K562 (cell line): ENCODE measurements at regions not wholly inside any gene's neighbourhood (a gene's known extent, or its start where the extent isn't known, plus 50 kb on each side); places are given as distances from the start of the nearest gene placed in this dataset.
A peak's percentile ranks its signal among the peaks of the same experiment; 100 is the strongest.

ENCODE experiments used
- ATAC-seq: fragments of 200-7000 bp; cut with Tn5 transposase; 3 replicates; pipeline ENCODE4 v1.9.1; 2020; ENCODE audit warnings: moderate library complexity
- BruUV-seq: library from RNA; stranded (reverse); fragments of 400-500 nt; replicated peaks from 2 replicates; lab custom pipeline; 2021; lab: Mats Ljungman, UMichigan
- CTCF ChIA-PET: fragments of 300-600 bp; formaldehyde crosslinking; extraction: SDS; loops from one replicate; lab custom pipeline; 2021; ENCODE audit warnings: low intra/inter-chr PET ratio; lab: Yijun Ruan, JAX
- POLR2A ChIA-PET: fragments of 300-600, 350-650 bp; sonication (Branson Sonifier 250); formaldehyde crosslinking; extraction: SDS; loops from one replicate; lab custom pipeline; 2021; ENCODE audit warnings: antibody characterized with exemption, inconsistent platforms; lab: Yijun Ruan, JAX
- DNase-seq, 4 experiments: peaks; one replicate each; pipeline versions ENCODE4 v3.0.0 to v3.0.0-alpha.2; 2011 to 2018; ENCODE audit warnings: low spot score in 3 of 4, mixed read lengths in 3 of 4; ENCODE audit errors: extremely low read depth in 1 of 4
- FAIRE-seq: peaks from 2 replicates; lab custom pipeline; 2011; peaks lifted over from hg19 to GRCh38; lab: Jason Lieb, UNC
- H2AFZ ChIP-seq: 2 replicates; pipeline ENCODE4 v1.6.0; 2011; ENCODE audit warnings: low read depth, low read length, control low read depth, inconsistent platforms
- H3K27ac ChIP-seq: fragments of 200-600 bp; 3 replicates; pipeline ENCODE4 v1.8.0; 2011; ENCODE audit warnings: low read depth, mild to moderate bottlenecking, control low read depth, inconsistent platforms, low read length, moderate library complexity, mixed read lengths; ENCODE audit errors: extremely low read depth
- H3K27me3 ChIP-seq, 2 experiments: fragments of 300-600 bp in 1 of 2; 2 replicates in 1 of 2; 3 replicates in 1 of 2; pipeline versions ENCODE4 v1.6.0 to v1.8.0; 2011; ENCODE audit warnings: inconsistent platforms in 2 of 2, low read length in 2 of 2, mild to moderate bottlenecking in 1 of 2, mixed read lengths in 1 of 2, moderate library complexity in 1 of 2; ENCODE audit not compliant: control insufficient read depth in 2 of 2, insufficient read depth in 2 of 2
- H3K36me3 ChIP-seq: fragments of 300-600 bp; 3 replicates; pipeline ENCODE4 v1.8.0; 2011; ENCODE audit warnings: mild to moderate bottlenecking, low read length, inconsistent platforms; ENCODE audit not compliant: control insufficient read depth, insufficient read depth
- H3K4me1 ChIP-seq, 2 experiments: fragments of 200-600 bp in 1 of 2; replicated peaks in 1 of 2; 2 replicates in 1 of 2; 3 replicates in 1 of 2; pipeline versions ENCODE4 v1.5.1 to v1.8.0; 2011; ENCODE audit warnings: inconsistent platforms in 2 of 2, low read length in 2 of 2, mild to moderate bottlenecking in 1 of 2, mixed read lengths in 1 of 2, moderate library complexity in 1 of 2; ENCODE audit not compliant: control insufficient read depth in 2 of 2, insufficient read depth in 2 of 2
- H3K4me2 ChIP-seq: 2 replicates; pipeline ENCODE4 v1.6.1; 2011; ENCODE audit warnings: low read length, control low read depth, inconsistent platforms, mixed read lengths; ENCODE audit not compliant: insufficient read depth
- H3K4me3 ChIP-seq: fragments of 200-600 bp; sonication (generic), shearing (Covaris generic); 2 replicates; pipeline ENCODE4 v1.5.1; 2016; ENCODE audit warnings: control low read depth, inconsistent platforms
- H3K79me2 ChIP-seq: fragments of 200-600 bp; 3 replicates; pipeline ENCODE4 v1.8.0; 2011; ENCODE audit warnings: low read length, inconsistent platforms; ENCODE audit not compliant: control insufficient read depth, insufficient read depth
- H3K9ac ChIP-seq, 2 experiments: 2 replicates each; pipeline versions ENCODE4 v1.6.0 to v1.6.1; 2011; ENCODE audit warnings: low read depth in 2 of 2, low read length in 2 of 2, control low read depth in 1 of 2, inconsistent platforms in 1 of 2, mild to moderate bottlenecking in 1 of 2, mixed read lengths in 1 of 2; ENCODE audit not compliant: insufficient read depth in 1 of 2
- H3K9me1 ChIP-seq: one replicate; pipeline ENCODE4 v1.6.0; 2011; ENCODE audit warnings: inconsistent platforms, mild to moderate bottlenecking, low read length, moderate library complexity; ENCODE audit not compliant: control insufficient read depth, insufficient read depth
- H3K9me3 ChIP-seq: replicated peaks from 2 replicates; pipeline ENCODE4 v1.5.1; 2011; ENCODE audit warnings: low read depth, low read length, inconsistent platforms; ENCODE audit not compliant: control insufficient read depth, insufficient read depth
- H4K20me1 ChIP-seq: replicated peaks from 2 replicates; pipeline ENCODE4 v1.6.1; 2011; ENCODE audit warnings: low read length, inconsistent platforms, mixed read lengths; ENCODE audit not compliant: control insufficient read depth, insufficient read depth
- BCLAF1 ChIP-seq, 2 experiments: fragments of 450-650 bp in 1 of 2; IDR thresholded peaks; 2 replicates each; pipeline ENCODE4 v1.6.1; 2011 to 2017; ENCODE audit warnings: low read depth in 2 of 2, antibody characterized with exemption in 1 of 2, borderline replicate concordance in 1 of 2, low read length in 1 of 2, mild to moderate bottlenecking in 1 of 2, mixed read lengths in 1 of 2; ENCODE audit not compliant: control insufficient read depth in 1 of 2
- C11orf30 ChIP-seq: fragments of 450-650 bp; IDR thresholded peaks from 2 replicates; pipeline ENCODE4 v1.6.1; 2016; ENCODE audit warnings: low read depth, mild to moderate bottlenecking
- FUS ChIP-seq: fragments of 200-400 bp; formaldehyde crosslinking; optimal IDR thresholded peaks from 2 replicates; pipeline ENCODE3; 2017; ENCODE audit warnings: low read depth, low read length
- GTF2E2 ChIP-seq: fragments of 200-800 bp; sonication (Bioruptor generic); IDR thresholded peaks from 2 replicates; pipeline ENCODE4 v1.6.1; 2016; ENCODE audit warnings: missing genetic modification characterization, missing compliant biosample characterization
- ID3 ChIP-seq, 2 experiments: fragments of 250-450 bp in 1 of 2; fragments of 450-650 bp in 1 of 2; sonication (Bioruptor Pico) in 1 of 2; IDR thresholded peaks; 2 replicates each; pipeline versions ENCODE4 v1.6.1 to v1.8.0; 2016 to 2021; ENCODE audit warnings: mild to moderate bottlenecking in 2 of 2, moderate library complexity in 2 of 2, missing compliant biosample characterization in 1 of 2, missing genetic modification characterization in 1 of 2
- JUNB ChIP-seq: fragments of 450-650 bp; formaldehyde crosslinking; conservative IDR thresholded peaks from 2 replicates; pipeline ENCODE4 v1.4.0; 2020; ENCODE audit warnings: mild to moderate bottlenecking
- MYC ChIP-seq, 2 experiments: fragments of 250-450 bp in 1 of 2; sonication (Bioruptor Pico) in 1 of 2; IDR thresholded peaks; 2 replicates each; pipeline versions ENCODE4 v1.5.1 to v1.6.1; 2012 to 2021; ENCODE audit warnings: low read depth in 2 of 2, borderline replicate concordance in 1 of 2, improper control_type of control experiment in 1 of 2, low read length in 1 of 2, mild to moderate bottlenecking in 1 of 2, moderate library complexity in 1 of 2
- NFIC ChIP-seq: fragments of 450-650 bp; IDR thresholded peaks from 2 replicates; pipeline ENCODE4 v1.6.1; 2017; ENCODE audit warnings: mild to moderate bottlenecking, inconsistent platforms
- POLR2G ChIP-seq: fragments of 200-400 bp; formaldehyde crosslinking; IDR thresholded peaks from 2 replicates; pipeline ENCODE4 v1.6.1; 2017; ENCODE audit warnings: low read depth, mild to moderate bottlenecking, antibody characterized with exemption, low read length, moderate library complexity
- RNF2 ChIP-seq: sonication (generic); IDR thresholded peaks from 2 replicates; pipeline ENCODE4 v1.6.1; 2016
- TAF7 ChIP-seq: fragments of 450-650 bp; IDR thresholded peaks from 2 replicates; pipeline ENCODE4 v1.6.1; 2016; ENCODE audit warnings: missing genetic modification characterization, missing compliant biosample characterization
- ZNF175 ChIP-seq: fragments of 200-800 bp; sonication (Bioruptor generic); IDR thresholded peaks from 2 replicates; pipeline ENCODE4 v1.6.1; 2016; ENCODE audit warnings: low read depth, mild to moderate bottlenecking, missing genetic modification characterization, missing compliant biosample characterization
- ZNF24 ChIP-seq: fragments of 450-650 bp; IDR thresholded peaks from 2 replicates; pipeline ENCODE4 v1.6.1; 2016
- ZNF79 ChIP-seq: fragments of 250-450 bp; sonication (Bioruptor Pico); IDR thresholded peaks from 2 replicates; pipeline ENCODE4 v1.4.0; 2020; ENCODE audit warnings: low read depth, mild to moderate bottlenecking, moderate library complexity
- ZZZ3 ChIP-seq: fragments of 450-650 bp; IDR thresholded peaks from 2 replicates; pipeline ENCODE4 v1.6.1; 2016; ENCODE audit warnings: antibody characterized with exemption, mild to moderate bottlenecking, moderate library complexity
- WGBS: fragments of 100-300 bp; shearing (Covaris generic); methylation state at CpG from one replicate; pipeline ENCODE4 v1.1.6; 2016; ENCODE audit warnings: low coverage, mixed read lengths; ENCODE audit not compliant: insufficient coverage; ENCODE audit errors: missing lambda C conversion rate; 5-methylcytosine and 5-hydroxymethylcytosine counted together
- in situ Hi-C: fragments of 300-500 bp; cut with MboI; formaldehyde crosslinking; loops from 4 replicates; pipeline ENCODE4 v1.15.0; 2018; ENCODE audit warnings: inconsistent platforms, mixed read lengths
- intact Hi-C: fragments of 100-400 bp; cut with micrococcal nuclease; formaldehyde crosslinking; loops from 2 replicates; pipeline ENCODE4 v1.14.2; 2022

GRCh38 chr15:79595306-79595705 is 163.2 kb downstream of the MINAR1 start (continued):
- TF ChIP-seq ID3 (CRISPR knock-in tag; IDR thresholded peaks at IDR 0.05) (no peak), ID3 (tag; IDR thresholded peaks at IDR 0.05) (no peak), ZZZ3 (no peak)

GRCh38 chr15:79595995-79596622 is 164.0 kb downstream of the MINAR1 start:
- POLR2A ChIA-PET = interaction anchor here (0.7 to 1.4 kb wide), 4 partner anchors 10 to 258 kb away, joined by 3 to 6 read pairs (median 4); no protein-coding TSS in a partner anchor
- Histone ChIP-seq H3K27me3 (peaks cover 2 to 5% of the 10 kb centered on the region in 2 experiments; a peak in 1 of 5 replicates), H3K9ac (no peak overlapping the region), H2AFZ (no peak overlapping the region), H3K27ac (no peak overlapping the region), H3K4me2 (no peak overlapping the region), H3K36me3 (no peaks in the 10 kb centered on the region), H3K9me1 (no peaks in the 10 kb centered on the region), H3K9me3 (no peaks in the 10 kb centered on the region), H4K20me1 (no peaks in the 10 kb centered on the region), H3K79me2 (no peaks in the 10 kb centered on the region), H3K4me1 (no peaks in the 10 kb centered on the region), H3K4me3 (no peak overlapping the region)
- DNase-seq = peak; percentile 91 to 96 (median 95)
- CTCF ChIA-PET = interaction anchor here (0.6 to 2.2 kb wide), 7 partner anchors 145 to 568 kb away, joined by 3 to 28 read pairs (median 5); no protein-coding TSS in a partner anchor
- peak; percentile 100 for ATAC-seq
- FAIRE-seq = peak; percentile 100
- BruUV-seq = no TSS peak
- WGBS = 4% methylated on average over 4 of the region's 4 CpGs
- in situ Hi-C loops (loop anchor here (10.0 kb wide), 1 partner anchor 211 kb away; no protein-coding TSS in a partner anchor), intact Hi-C loops (loop anchor here (1.0 kb wide), 3 partner anchors 146 to 256 kb away; no protein-coding TSS in a partner anchor)
- TF ChIP-seq NFIC (no peak), MYC (IDR thresholded peaks at IDR 0.05; ENCODE audit: low read depth, low read length) (no peak), MYC (CRISPR knock-in tag; IDR thresholded peaks at IDR 0.05; ENCODE audit: borderline replicate concordance, low read depth) (no peak), RNF2 (no peak), ZNF79 (no peak), ZNF24 (no peak), TAF7 (tag) (no peak), JUNB (CRISPR knock-in tag) (no peak), POLR2G (no peak), GTF2E2 (tag) (no peak), FUS (no peak), BCLAF1 (IDR thresholded peaks at IDR 0.05; ENCODE audit: borderline replicate concordance in 1 of 2, control insufficient read depth in 1 of 2, low read depth in 2 of 2, low read length in 1 of 2) (no peak), ZNF175 (CRISPR knock-in tag) (no peak), C11orf30 (no peak)
